ENCODE measurements at regions not wholly inside any gene's neighbourhood (a gene's known extent, or its start where the extent isn't known, plus 50 kb on each side); places are given as distances from the start of the nearest gene placed in this dataset.

- ATAC-seq (ENCODE audit: poor library complexity) (no peak), DNase-seq (no peak)
- no peaks in the 10 kb centered on the region for H3K27me3 ChIP-seq (ENCODE audit: control insufficient read depth in 1 of 2, insufficient read depth in 2 of 2, low read length in 2 of 2)
- POLR2A ChIA-PET: no interaction called here
- Mint-ChIP-seq H3K27ac (no peak overlapping the region), H3K36me3 (ENCODE audit: low read depth) (no peaks in the 10 kb centered on the region), H3K4me1 (ENCODE audit: low read depth) (no peaks in the 10 kb centered on the region), H3K9me3 (peaks cover 11% of the 10 kb centered on the region), H3K4me3 (no peak overlapping the region), H3K27me3 (no peaks in the 10 kb centered on the region)
- peaks cover 0 to 9% of the 10 kb centered on the region in 2 experiments for H3K9me3 ChIP-seq (ENCODE audit: control insufficient read depth in 1 of 2, insufficient read depth in 1 of 2, low read length in 2 of 2)
- H3K4me1 ChIP-seq (ENCODE audit: insufficient read depth, low read length): no peaks in the 10 kb centered on the region
- no peaks in the 10 kb centered on the region for H3K36me3 ChIP-seq (ENCODE audit: insufficient read depth, low read length)
- CTCF ChIA-PET: no interaction called here
- H3K27ac ChIP-seq (ENCODE audit: low read depth in 1 of 2, low read length in 2 of 2): no peak overlapping the region
- intact Hi-C loops (cut with DNase I, micrococcal nuclease): no loop called here
- H3K4me3 ChIP-seq (ENCODE audit: low read length): no peak overlapping the region
- TF ChIP-seq CTCF (IDR thresholded peaks at IDR 0.05): no peak
Observed at GRCh38 chr1:69373520-69373919, 194.2 kb upstream of the LRRC7 start.

GRCh38 chr1:69376408-69376807 lies 191.3 kb upstream of the LRRC7 start:
- Mint-ChIP-seq H3K4me1 (ENCODE audit: low read depth) (no peaks in the 10 kb centered on the region), H3K27ac (no peak overlapping the region), H3K9me3 (peaks cover 8% of the 10 kb centered on the region), H3K27me3 (no peaks in the 10 kb centered on the region), H3K4me3 (no peak overlapping the region), H3K36me3 (ENCODE audit: low read depth) (no peaks in the 10 kb centered on the region)
- Histone ChIP-seq H3K36me3 (ENCODE audit: insufficient read depth, low read length) (no peaks in the 10 kb centered on the region), H3K4me1 (ENCODE audit: insufficient read depth, low read length) (no peaks in the 10 kb centered on the region), H3K27me3 (ENCODE audit: control insufficient read depth in 1 of 2, insufficient read depth in 2 of 2, low read length in 2 of 2) (no peaks in the 10 kb centered on the region), H3K27ac (ENCODE audit: low read depth in 1 of 2, low read length in 2 of 2) (no peak overlapping the region), H3K4me3 (ENCODE audit: low read length) (no peak overlapping the region), H3K9me3 (ENCODE audit: control insufficient read depth in 1 of 2, insufficient read depth in 1 of 2, low read length in 2 of 2) (peaks cover 0 to 9% of the 10 kb centered on the region in 2 experiments)
- intact Hi-C loops (cut with DNase I, micrococcal nuclease): no loop called here
- ChIA-PET POLR2A (no interaction called here), CTCF (no interaction called here)
- no peak for DNase-seq
- no peak for TF ChIP-seq CTCF (IDR thresholded peaks at IDR 0.05)
- ATAC-seq (ENCODE audit: poor library complexity): no peak

GRCh38 chr1:69377507-69377906 lies 190.2 kb upstream of the LRRC7 start:
- CTCF ChIA-PET: no interaction called here
- H3K36me3 ChIP-seq (ENCODE audit: insufficient read depth, low read length): no peaks in the 10 kb centered on the region
- H3K9me3 ChIP-seq (ENCODE audit: control insufficient read depth in 1 of 2, insufficient read depth in 1 of 2, low read length in 2 of 2): peaks cover 0 to 9% of the 10 kb centered on the region in 2 experiments
- no peak overlapping the region for H3K27ac Mint-ChIP-seq
- H3K36me3 Mint-ChIP-seq (ENCODE audit: low read depth): no peaks in the 10 kb centered on the region
- intact Hi-C loops (cut with DNase I, micrococcal nuclease): no loop called here
- DNase-seq (no peak), ATAC-seq (ENCODE audit: poor library complexity) (no peak)
- no peaks in the 10 kb centered on the region for H3K27me3 ChIP-seq (ENCODE audit: control insufficient read depth in 1 of 2, insufficient read depth in 2 of 2, low read length in 2 of 2)
- H3K27ac ChIP-seq (ENCODE audit: low read depth in 1 of 2, low read length in 2 of 2): no peak overlapping the region
- H3K9me3 Mint-ChIP-seq: peaks cover 12% of the 10 kb centered on the region
- no peaks in the 10 kb centered on the region for H3K4me1 ChIP-seq (ENCODE audit: insufficient read depth, low read length)
- TF ChIP-seq CTCF (IDR thresholded peaks at IDR 0.05): no peak
- no peaks in the 10 kb centered on the region for H3K27me3 Mint-ChIP-seq
- H3K4me3 Mint-ChIP-seq: no peak overlapping the region
- POLR2A ChIA-PET: no interaction called here
- H3K4me3 ChIP-seq (ENCODE audit: low read length): no peak overlapping the region
- H3K4me1 Mint-ChIP-seq (ENCODE audit: low read depth): no peaks in the 10 kb centered on the region
